ENCODE measurements at regions not wholly inside any gene's neighbourhood (a gene's known extent, or its start where the extent isn't known, plus 50 kb on each side); places are given as distances from the start of the nearest gene placed in this dataset.

DNA sequence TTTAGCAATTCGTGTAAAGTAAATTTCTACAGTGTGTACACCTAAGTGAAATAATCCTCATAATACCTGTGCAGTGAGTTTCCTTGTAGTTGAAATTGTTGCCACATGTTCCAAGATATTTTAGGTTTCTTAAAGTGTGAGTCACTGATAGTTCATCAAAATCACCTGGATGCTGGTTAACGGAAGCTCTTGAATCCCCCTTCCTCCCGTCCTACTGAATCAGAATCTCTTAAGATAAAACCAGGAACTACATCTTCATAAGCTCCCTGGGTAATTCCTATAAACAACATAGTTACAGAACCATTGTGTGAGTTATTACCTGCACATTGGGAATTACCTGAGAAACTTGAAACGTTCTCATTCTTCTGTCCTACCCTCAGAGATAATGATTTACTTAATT is 197.4 kb upstream of the HS3ST1 start:
- TF ChIP-seq POLR2AphosphoS5 (IDR thresholded peaks at IDR 0.05; ENCODE audit: borderline replicate concordance, low read depth, low read length) (no peak), FOXP2 (optimal IDR thresholded peaks at IDR 0.05; ENCODE audit: control extremely low read depth, extremely low read length, insufficient read depth) (no peak)
- DNase-seq (ENCODE audit: low read depth, low spot score) = no peak
- Histone ChIP-seq H3K9me3 (ENCODE audit: low read depth, low read length) (no peaks in the 10 kb centered on the region), H3K36me3 (ENCODE audit: insufficient read depth, low read length) (no peaks in the 10 kb centered on the region), H3K27ac (no peak overlapping the region), H3K4me3 (no peak overlapping the region), H3K9ac (ENCODE audit: insufficient read length) (no peak overlapping the region)

DNA sequence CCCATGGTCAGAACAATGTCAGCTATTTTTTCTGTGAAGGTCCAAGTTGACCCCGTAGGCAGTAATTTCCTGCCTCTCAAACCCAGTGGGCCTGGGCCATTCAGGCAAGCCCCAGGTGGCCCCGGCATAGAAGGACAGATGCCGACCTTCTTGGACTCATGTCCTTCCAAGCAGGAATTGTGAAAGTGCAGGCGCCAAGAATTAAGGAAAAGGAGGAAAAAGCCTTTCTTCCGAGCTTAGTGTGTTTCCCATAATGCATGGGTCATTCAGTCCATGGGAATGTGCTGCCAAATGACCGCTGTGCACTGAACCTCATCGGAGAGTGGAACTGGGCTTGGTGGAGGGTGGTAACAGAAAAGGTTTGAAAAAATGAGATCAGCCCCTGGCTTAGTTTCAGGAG is 196.5 kb upstream of the HS3ST1 start:
- Histone ChIP-seq H3K4me3 (no peak overlapping the region), H3K9me3 (ENCODE audit: low read depth, low read length) (no peaks in the 10 kb centered on the region), H3K9ac (ENCODE audit: insufficient read length) (no peak overlapping the region), H3K27ac (no peak overlapping the region), H3K36me3 (ENCODE audit: insufficient read depth, low read length) (no peaks in the 10 kb centered on the region)
- TF ChIP-seq POLR2AphosphoS5 (IDR thresholded peaks at IDR 0.05; ENCODE audit: borderline replicate concordance, low read depth, low read length) (no peak), FOXP2 (optimal IDR thresholded peaks at IDR 0.05; ENCODE audit: control extremely low read depth, extremely low read length, insufficient read depth) (no peak), EZH2 (IDR thresholded peaks at IDR 0.05) (no peak)
- no peak for DNase-seq (ENCODE audit: low read depth, low spot score)

DNA sequence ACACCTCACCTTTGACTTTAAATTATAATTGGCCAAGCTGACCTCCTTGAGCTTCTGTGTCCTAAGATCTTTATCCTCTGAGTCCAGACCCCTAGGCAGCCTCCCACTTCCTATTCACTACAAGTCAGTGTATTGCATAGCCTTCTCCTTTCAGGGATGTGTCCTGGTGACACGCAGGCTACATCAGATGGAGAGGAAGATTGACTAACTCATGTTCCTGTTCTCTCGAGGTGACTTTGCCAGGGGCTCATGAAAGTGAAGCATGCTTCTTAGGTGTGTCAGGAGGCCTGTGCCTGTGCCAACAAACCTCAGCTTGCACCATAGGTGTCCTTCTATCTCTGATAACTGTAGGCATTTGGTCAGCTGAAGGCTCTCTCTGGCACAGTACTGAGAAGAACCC is 195.7 kb upstream of the HS3ST1 start:
- Histone ChIP-seq H3K9me3 (ENCODE audit: low read depth, low read length) (no peaks in the 10 kb centered on the region), H3K36me3 (ENCODE audit: insufficient read depth, low read length) (no peaks in the 10 kb centered on the region), H3K9ac (ENCODE audit: insufficient read length) (no peak overlapping the region), H3K27ac (no peak overlapping the region), H3K4me3 (no peak overlapping the region)
- no peak for TF ChIP-seq FOXP2 (optimal IDR thresholded peaks at IDR 0.05; ENCODE audit: control extremely low read depth, extremely low read length, insufficient read depth)
- no peak for TF ChIP-seq EZH2 (IDR thresholded peaks at IDR 0.05)
- DNase-seq (ENCODE audit: low read depth, low spot score) = no peak

DNA sequence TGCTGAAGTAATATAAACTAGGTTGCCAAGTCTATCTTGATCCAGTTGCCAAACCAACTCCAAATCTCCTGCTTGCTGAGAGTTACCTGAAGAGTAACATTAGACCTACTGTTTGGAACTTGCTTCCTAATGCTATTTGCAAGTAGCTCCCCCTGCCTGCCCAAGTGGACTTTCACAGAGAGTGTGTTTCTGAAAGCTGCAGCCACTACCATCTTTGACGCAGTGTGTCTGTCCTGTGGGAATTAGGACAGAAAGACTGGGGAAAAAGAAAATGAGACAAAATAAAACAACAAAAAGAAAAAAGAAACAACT is 195.0 kb upstream of the HS3ST1 start:
- Histone ChIP-seq H3K4me3 (no peak overlapping the region), H3K9ac (ENCODE audit: insufficient read length) (no peak overlapping the region), H3K27ac (no peak overlapping the region), H3K36me3 (ENCODE audit: insufficient read depth, low read length) (no peaks in the 10 kb centered on the region), H3K9me3 (ENCODE audit: low read depth, low read length) (no peaks in the 10 kb centered on the region)
- no peak for DNase-seq (ENCODE audit: low read depth, low spot score)
- no peak for TF ChIP-seq POLR2AphosphoS5 (IDR thresholded peaks at IDR 0.05; ENCODE audit: borderline replicate concordance, low read depth, low read length)
- no peak for TF ChIP-seq EZH2 (IDR thresholded peaks at IDR 0.05)
- TF ChIP-seq FOXP2 (optimal IDR thresholded peaks at IDR 0.05; ENCODE audit: control extremely low read depth, extremely low read length, insufficient read depth) = no peak

DNA sequence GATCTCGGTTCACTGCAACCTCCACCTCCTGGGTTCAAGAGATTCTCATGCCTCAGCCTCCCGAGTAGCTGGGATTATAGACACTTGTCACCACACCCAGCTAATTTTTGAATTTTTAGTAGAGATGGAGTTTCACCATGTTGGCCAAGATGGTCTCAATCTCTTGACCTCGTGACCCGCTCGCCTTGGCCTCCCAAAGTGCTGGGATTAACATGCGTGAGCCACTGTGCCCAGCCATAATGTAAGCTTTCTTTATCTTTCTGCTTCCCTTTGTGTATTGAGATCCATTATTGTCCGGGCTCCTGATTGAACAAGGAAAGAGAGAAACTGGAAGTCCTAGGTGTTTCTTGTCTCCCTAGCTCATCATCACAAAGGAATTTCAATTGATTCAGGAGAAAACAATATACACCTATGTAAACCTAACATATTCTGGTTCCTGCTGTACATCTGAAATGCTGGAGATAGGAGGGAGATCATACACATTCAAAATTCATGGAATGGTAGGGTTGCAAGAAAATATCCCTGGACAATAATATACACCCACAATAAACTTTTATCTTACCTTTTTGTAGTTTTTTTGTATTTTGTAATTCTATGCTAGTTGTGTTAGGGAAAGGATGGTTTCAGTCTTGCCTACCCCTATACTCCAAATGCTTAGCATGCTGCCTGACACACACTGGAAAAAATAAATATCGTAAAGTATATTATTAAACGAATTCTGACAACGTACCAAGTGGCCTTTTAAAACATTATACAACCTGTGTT is 194.4 kb upstream of the HS3ST1 start:
- Histone ChIP-seq H3K9ac (ENCODE audit: insufficient read length) (no peak overlapping the region), H3K27ac (no peak overlapping the region), H3K9me3 (ENCODE audit: low read depth, low read length) (no peaks in the 10 kb centered on the region), H3K36me3 (ENCODE audit: insufficient read depth, low read length) (no peaks in the 10 kb centered on the region), H3K4me3 (no peak overlapping the region)
- TF ChIP-seq POLR2AphosphoS5 (IDR thresholded peaks at IDR 0.05; ENCODE audit: borderline replicate concordance, low read depth, low read length) = no peak
- TF ChIP-seq EZH2 (IDR thresholded peaks at IDR 0.05) = no peak
- no peak for TF ChIP-seq FOXP2 (optimal IDR thresholded peaks at IDR 0.05; ENCODE audit: control extremely low read depth, extremely low read length, insufficient read depth)
- no peak for DNase-seq (ENCODE audit: low read depth, low spot score)

DNA sequence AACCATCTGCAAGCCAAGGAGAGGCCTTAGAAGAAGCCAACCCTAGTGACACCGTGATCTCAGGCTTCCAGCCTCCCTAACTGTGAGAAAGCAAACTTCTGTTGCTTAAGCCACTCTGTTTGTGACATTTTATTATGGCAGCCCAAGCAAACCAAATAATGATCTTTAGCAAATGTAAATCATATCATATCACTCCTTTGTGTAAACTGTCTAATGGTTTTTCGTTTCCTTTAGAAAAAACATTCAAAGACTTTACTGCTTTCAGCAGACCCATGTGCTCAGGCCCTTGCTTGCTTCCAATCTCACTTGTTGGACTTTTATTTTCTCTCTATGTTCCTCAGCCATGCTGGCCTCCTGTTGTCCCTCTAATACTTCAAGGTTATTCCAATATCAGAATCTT is 192.2 kb upstream of the HS3ST1 start:
- no peak overlapping the region for H3K27ac ChIP-seq
- TF ChIP-seq FOXP2 (optimal IDR thresholded peaks at IDR 0.05; ENCODE audit: control extremely low read depth, extremely low read length, insufficient read depth) (no peak), POLR2AphosphoS5 (IDR thresholded peaks at IDR 0.05; ENCODE audit: borderline replicate concordance, low read depth, low read length) (no peak), EZH2 (IDR thresholded peaks at IDR 0.05) (no peak)

DNA sequence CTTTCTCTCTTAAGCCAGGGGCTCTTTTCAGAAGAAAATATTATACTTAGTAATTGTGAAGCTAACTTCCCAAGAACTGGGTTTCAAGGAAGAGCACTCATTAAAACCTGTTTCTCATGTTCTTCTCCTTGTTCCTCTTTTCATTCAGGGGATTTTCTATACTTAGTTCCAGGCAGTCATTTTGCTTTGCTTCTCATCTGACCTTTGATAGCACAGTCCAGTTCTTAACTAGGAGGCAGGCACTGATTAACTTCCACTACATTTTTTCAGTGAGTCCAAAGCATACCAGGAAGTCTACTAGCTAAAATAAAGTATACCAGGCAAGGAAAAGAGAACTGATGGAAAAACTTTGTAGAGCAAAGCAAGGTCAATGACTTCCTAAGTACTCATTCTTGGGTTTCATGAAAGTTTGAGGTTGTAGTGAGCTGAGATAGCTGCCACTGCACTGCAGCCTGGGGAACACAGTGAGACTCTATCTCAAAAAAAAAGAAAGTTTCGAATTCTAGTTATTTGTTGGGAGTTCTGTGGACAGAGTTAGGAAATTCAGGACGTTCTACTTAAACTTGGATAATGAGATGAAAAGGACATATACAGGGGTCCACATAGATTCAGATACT is 190.1 kb upstream of the HS3ST1 start:
- Histone ChIP-seq H3K36me3 (ENCODE audit: insufficient read depth, low read length) (no peaks in the 10 kb centered on the region), H3K9me3 (ENCODE audit: low read depth, low read length) (no peaks in the 10 kb centered on the region), H3K27ac (no peak overlapping the region), H3K4me3 (no peak overlapping the region), H3K9ac (ENCODE audit: insufficient read length) (no peak overlapping the region)
- TF ChIP-seq FOXP2 (optimal IDR thresholded peaks at IDR 0.05; ENCODE audit: control extremely low read depth, extremely low read length, insufficient read depth) (no peak), EZH2 (IDR thresholded peaks at IDR 0.05) (no peak), POLR2AphosphoS5 (IDR thresholded peaks at IDR 0.05; ENCODE audit: borderline replicate concordance, low read depth, low read length) (no peak)
- no peak for DNase-seq (ENCODE audit: low read depth, low spot score)

More for the DNA sequence above, 192.2 kb upstream of the HS3ST1 start:
- Histone ChIP-seq H3K36me3 (ENCODE audit: insufficient read depth, low read length) (no peaks in the 10 kb centered on the region), H3K9me3 (ENCODE audit: low read depth, low read length) (no peaks in the 10 kb centered on the region), H3K4me3 (no peak overlapping the region), H3K9ac (ENCODE audit: insufficient read length) (no peak overlapping the region)
- no peak for DNase-seq (ENCODE audit: low read depth, low spot score)

DNA sequence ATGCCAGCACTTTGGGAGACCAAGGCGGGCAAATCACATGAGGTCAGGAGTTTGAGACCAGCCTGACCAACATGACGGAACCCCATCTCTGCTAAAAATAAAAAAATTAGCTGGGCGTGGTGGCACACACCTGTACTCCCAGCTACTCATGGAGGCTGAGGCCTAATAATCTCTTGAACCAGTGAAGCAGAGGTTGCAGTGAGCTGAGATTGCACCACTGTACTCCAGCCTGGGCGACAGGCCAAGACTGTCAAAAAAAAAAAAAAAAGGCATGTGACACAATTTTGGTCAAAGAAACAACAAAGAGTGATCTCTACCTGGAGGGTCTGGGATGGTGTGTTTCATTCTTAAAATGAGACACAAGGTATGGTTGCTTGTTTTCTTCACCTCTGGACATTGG is 188.2 kb upstream of the HS3ST1 start:
- H3K36me3 ChIP-seq (ENCODE audit: insufficient read depth, low read length) = no peaks in the 10 kb centered on the region
- no peak overlapping the region for H3K4me3 ChIP-seq
- no peak for TF ChIP-seq POLR2AphosphoS5 (IDR thresholded peaks at IDR 0.05; ENCODE audit: borderline replicate concordance, low read depth, low read length)
- TF ChIP-seq FOXP2 (optimal IDR thresholded peaks at IDR 0.05; ENCODE audit: control extremely low read depth, extremely low read length, insufficient read depth) = no peak
- no peak for TF ChIP-seq EZH2 (IDR thresholded peaks at IDR 0.05)
- H3K9me3 ChIP-seq (ENCODE audit: low read depth, low read length) = no peaks in the 10 kb centered on the region
- DNase-seq (ENCODE audit: low read depth, low spot score) = no peak
- no peak overlapping the region for H3K27ac ChIP-seq
- H3K9ac ChIP-seq (ENCODE audit: insufficient read length) = no peak overlapping the region

DNA sequence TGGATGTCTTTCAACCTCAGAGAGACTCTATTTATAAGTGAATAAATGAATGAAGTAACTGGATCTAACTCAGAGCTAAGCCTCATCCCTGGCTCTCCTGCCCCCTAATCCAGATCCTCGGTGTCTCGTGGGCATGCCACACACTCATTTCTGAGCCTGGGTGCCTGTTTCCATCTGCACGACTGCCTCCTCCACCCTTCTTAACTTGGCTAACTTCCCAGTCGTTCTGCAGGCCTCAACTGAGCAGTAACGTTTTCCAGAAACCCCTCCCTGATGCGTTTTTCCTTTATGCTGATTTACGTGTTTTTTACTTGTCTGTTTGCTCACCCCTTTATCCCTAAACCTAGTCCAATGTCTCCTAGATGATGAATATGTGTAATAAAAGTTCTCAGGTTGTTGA is 186.9 kb upstream of the HS3ST1 start:
- DNase-seq (ENCODE audit: low read depth, low spot score) = no peak
- Histone ChIP-seq H3K4me3 (no peak overlapping the region), H3K36me3 (ENCODE audit: insufficient read depth, low read length) (no peaks in the 10 kb centered on the region), H3K9ac (ENCODE audit: insufficient read length) (no peak overlapping the region), H3K9me3 (ENCODE audit: low read depth, low read length) (no peaks in the 10 kb centered on the region), H3K27ac (no peak overlapping the region)
- TF ChIP-seq EZH2 (IDR thresholded peaks at IDR 0.05) (no peak), FOXP2 (optimal IDR thresholded peaks at IDR 0.05; ENCODE audit: control extremely low read depth, extremely low read length, insufficient read depth) (no peak), POLR2AphosphoS5 (IDR thresholded peaks at IDR 0.05; ENCODE audit: borderline replicate concordance, low read depth, low read length) (no peak)
